Upper lobe of left lung (tissue), 6 donors: ENCODE measurements at regions not wholly inside any gene's neighbourhood (a gene's known extent, or its start where the extent isn't known, plus 50 kb on each side); places are given as distances from the start of the nearest gene placed in this dataset.

Source experiments
- ATAC-seq, 2 donors: fragments of 200-7000 bp; cut with Tn5 transposase; one replicate each; pipeline ENCODE4 v1.9.1; 2022; ENCODE audit warnings: mild to moderate bottlenecking in 2 of 2, moderate library complexity in 2 of 2; ENCODE audit not compliant: low FRiP score in 2 of 2
- DNase-seq, 2 donors: peaks; one replicate each; pipeline ENCODE4 v3.0.0-alpha.2; 2019 to 2020
- H3K27ac ChIP-seq, 4 donors: fragments of 200-600 bp; sonication (generic); one replicate each; pipeline ENCODE4 v1.5.1; 2016 to 2019
- H3K27me3 ChIP-seq, 4 donors: fragments of 200-600 bp; sonication (generic); one replicate each; pipeline ENCODE4 v1.5.1; 2017 to 2019
- H3K36me3 ChIP-seq, 4 donors: fragments of 200-600 bp; sonication (generic); one replicate each; pipeline ENCODE4 v1.5.1; 2016 to 2019
- H3K4me1 ChIP-seq, 4 donors: fragments of 200-600 bp; sonication (generic); one replicate each; pipeline ENCODE4 v1.5.1; 2018 to 2019
- H3K4me3 ChIP-seq, 4 donors: fragments of 200-600 bp; sonication (generic); one replicate each; pipeline ENCODE4 v1.5.1; 2017 to 2019; ENCODE audit warnings: mild to moderate bottlenecking in 2 of 4, moderate library complexity in 1 of 4
- H3K9me3 ChIP-seq, 4 donors: fragments of 200-600 bp; sonication (generic); one replicate each; pipeline ENCODE4 v1.5.1; 2018 to 2019
- EP300 ChIP-seq, 4 donors: sonication (generic); formaldehyde crosslinking; IDR thresholded peaks; one replicate each; pipeline ENCODE4 v1.5.1; 2017; ENCODE audit warnings: antibody characterized with exemption in 4 of 4, control low read depth in 2 of 4
- POLR2A ChIP-seq, 4 donors: fragments of 450-650 bp; IDR thresholded peaks; one replicate each; pipeline ENCODE4 v1.5.1; 2016 to 2017; ENCODE audit warnings: antibody characterized with exemption in 4 of 4, mild to moderate bottlenecking in 2 of 4
- POLR2AphosphoS5 ChIP-seq, 2 donors: sonication (generic); formaldehyde crosslinking; IDR thresholded peaks; one replicate each; pipeline ENCODE4 v1.5.1; 2017; ENCODE audit warnings: antibody characterized with exemption in 2 of 2
- WGBS, 2 donors: methylation state at CpG; one replicate each; pipeline ENCODE4 v1.1.5; 2017 to 2018; 5-methylcytosine and 5-hydroxymethylcytosine counted together
- TF ChIP-seq, protein P1 (sequence below), 6 experiments: fragments of 450-650 bp in 4 of 6; fragments of 200-600 bp in 2 of 6; sonication (generic) in 2 of 6; IDR thresholded peaks; one replicate each; pipeline ENCODE4 v1.5.1; 2016 to 2019; ENCODE audit warnings: antibody characterized with exemption in 6 of 6
- donor health status: DM: no; HTN: no; CAD: no; lungs with moderate emphysema.
- donor health status: DM: no; HTN: yes; CAD: no; lungs with severe emphysema.

DNA sequence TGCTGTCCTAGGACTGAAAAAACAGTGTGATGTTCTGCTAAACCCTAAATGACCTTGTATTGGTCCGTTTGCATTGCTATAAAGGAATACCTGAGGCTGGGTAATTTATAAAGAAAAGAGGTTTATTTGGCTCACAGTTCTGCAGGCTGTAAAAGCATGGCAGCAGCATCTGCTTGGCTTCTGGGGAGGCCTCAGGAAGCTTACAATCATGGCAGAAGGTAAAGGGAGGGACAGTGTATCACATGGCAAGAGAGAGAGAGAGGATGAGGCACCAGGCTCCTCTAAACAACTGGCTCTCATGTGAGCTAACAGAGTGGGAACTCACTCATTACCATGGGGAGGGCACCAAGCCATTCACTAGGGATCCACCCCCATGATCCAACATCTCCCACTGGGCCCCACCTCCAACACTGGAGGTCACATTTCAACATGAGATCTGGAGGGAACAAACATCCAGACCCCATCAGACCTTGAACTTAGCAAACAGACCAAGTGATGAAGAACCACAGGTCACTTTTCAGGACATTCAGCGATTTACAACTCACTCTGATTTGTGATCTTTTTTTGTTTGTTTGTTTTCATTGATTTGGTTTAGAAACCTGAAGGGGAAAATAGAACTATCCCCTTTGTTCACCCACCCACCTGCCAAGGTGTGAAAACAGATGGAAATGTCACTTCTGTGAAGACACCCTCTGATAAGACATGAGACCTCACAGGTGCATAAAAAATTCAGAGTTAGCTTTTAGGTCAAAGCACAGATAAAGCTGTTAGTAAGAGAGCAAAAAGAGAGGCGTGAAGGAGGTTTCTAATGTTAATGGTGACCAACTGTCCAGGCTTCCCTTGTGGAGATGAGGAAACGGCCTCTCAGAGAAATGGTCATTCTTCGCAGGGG, 104.2 kb upstream of the RALGPS2 start:
- Histone ChIP-seq H3K27ac (no peak overlapping the region), H3K4me3 (no peak overlapping the region), H3K27me3 (no peaks in the 10 kb centered on the region), H3K4me1 (no peaks in the 10 kb centered on the region), H3K9me3 (no peaks in the 10 kb centered on the region), H3K36me3 (no peaks in the 10 kb centered on the region)
- no peak for ATAC-seq
- TF ChIP-seq POLR2AphosphoS5 (IDR thresholded peaks at IDR 0.05) (no peak), POLR2A (IDR thresholded peaks at IDR 0.05) (no peak), EP300 (IDR thresholded peaks at IDR 0.05) (no peak)
- TF ChIP-seq, protein P1, sequence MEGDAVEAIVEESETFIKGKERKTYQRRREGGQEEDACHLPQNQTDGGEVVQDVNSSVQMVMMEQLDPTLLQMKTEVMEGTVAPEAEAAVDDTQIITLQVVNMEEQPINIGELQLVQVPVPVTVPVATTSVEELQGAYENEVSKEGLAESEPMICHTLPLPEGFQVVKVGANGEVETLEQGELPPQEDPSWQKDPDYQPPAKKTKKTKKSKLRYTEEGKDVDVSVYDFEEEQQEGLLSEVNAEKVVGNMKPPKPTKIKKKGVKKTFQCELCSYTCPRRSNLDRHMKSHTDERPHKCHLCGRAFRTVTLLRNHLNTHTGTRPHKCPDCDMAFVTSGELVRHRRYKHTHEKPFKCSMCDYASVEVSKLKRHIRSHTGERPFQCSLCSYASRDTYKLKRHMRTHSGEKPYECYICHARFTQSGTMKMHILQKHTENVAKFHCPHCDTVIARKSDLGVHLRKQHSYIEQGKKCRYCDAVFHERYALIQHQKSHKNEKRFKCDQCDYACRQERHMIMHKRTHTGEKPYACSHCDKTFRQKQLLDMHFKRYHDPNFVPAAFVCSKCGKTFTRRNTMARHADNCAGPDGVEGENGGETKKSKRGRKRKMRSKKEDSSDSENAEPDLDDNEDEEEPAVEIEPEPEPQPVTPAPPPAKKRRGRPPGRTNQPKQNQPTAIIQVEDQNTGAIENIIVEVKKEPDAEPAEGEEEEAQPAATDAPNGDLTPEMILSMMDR (IDR thresholded peaks at IDR 0.05) = no peak
- DNase-seq = no peak
- WGBS, 2 donors = 81 to 86% methylated on average over 5 of the region's 5 CpGs

DNA sequence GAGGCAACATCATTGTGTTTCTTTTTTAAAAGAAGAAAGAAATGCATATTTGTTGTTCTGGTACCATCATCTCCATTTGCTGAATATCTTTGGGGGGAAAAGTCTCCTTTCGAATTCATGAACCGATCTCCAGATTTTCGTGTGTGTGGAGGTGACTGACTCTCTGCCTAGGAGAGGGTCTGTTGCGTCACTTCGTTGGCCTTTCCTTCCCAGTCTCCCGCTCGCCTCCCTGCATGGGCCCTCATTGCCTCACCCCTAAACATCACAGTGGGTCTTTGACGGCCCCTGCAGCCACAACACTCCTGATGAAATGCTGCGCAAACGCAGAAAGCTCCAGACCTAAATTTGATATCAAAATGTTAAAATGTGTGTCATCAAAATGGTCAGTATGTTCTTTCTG, 103.2 kb upstream of the RALGPS2 start:
- Histone ChIP-seq H3K27ac (no peak overlapping the region), H3K27me3 (no peaks in the 10 kb centered on the region), H3K9me3 (no peaks in the 10 kb centered on the region), H3K36me3 (no peaks in the 10 kb centered on the region), H3K4me3 (no peak overlapping the region), H3K4me1 (no peaks in the 10 kb centered on the region)
- DNase-seq (no peak), ATAC-seq (no peak)
- WGBS, 2 donors = 90 to 94% methylated on average over 10 of the region's 10 CpGs
- no peak for TF ChIP-seq EP300 (IDR thresholded peaks at IDR 0.05)
- no peak for TF ChIP-seq POLR2A (IDR thresholded peaks at IDR 0.05)
- TF ChIP-seq, protein P1 (IDR thresholded peaks at IDR 0.05) = no peak
- no peak for TF ChIP-seq POLR2AphosphoS5 (IDR thresholded peaks at IDR 0.05)

DNA sequence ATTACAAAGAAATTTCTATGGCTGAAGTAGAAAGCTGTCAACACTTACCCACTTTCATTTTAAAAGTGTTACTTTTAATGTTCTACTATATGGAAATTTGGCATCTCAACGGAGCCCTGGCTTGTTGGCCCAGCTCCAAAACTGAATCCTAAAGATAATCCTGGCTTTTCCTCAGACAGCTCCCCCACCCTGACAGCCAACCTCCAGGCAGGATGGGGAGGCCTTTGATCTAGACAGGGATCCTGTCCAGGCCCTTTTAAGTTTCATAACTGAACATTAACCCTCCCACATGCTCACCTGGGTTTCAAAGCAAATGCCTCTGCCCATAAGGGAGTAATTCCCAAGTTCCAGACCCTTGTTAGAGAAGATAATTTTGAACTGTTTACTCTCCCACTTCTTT, 99.3 kb upstream of the RALGPS2 start:
- 36 to 53% methylated on average over 1 of the region's 1 CpG for WGBS, 2 donors
- Histone ChIP-seq H3K4me3 (no peak overlapping the region), H3K9me3 (no peaks in the 10 kb centered on the region), H3K4me1 (no peaks in the 10 kb centered on the region), H3K36me3 (no peaks in the 10 kb centered on the region), H3K27me3 (no peaks in the 10 kb centered on the region), H3K27ac (no peak overlapping the region)
- TF ChIP-seq POLR2AphosphoS5 (IDR thresholded peaks at IDR 0.05) (no peak), EP300 (IDR thresholded peaks at IDR 0.05) (no peak), POLR2A (IDR thresholded peaks at IDR 0.05) (no peak)
- TF ChIP-seq, protein P1 (IDR thresholded peaks at IDR 0.05) = no peak
- DNase-seq (no peak), ATAC-seq (no peak)

DNA sequence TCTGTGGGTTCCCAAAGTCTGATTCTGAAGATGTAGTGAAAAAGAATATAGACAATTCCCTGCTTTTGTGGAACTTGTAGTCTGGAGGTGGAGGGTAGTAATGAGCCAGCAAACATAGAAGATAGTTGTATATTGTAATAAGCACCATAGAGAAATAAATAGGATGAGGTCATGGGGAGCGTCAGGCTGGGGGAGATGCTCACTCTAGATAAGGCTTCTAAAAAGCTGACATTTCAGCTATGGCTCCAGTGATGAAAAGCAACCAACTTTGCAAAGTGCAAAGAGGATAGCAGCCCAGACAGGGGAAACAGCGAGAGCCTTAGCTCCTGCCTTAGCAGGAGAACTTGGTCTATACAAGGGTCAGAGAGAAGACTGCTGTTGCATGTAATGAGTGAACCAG, 98.0 kb upstream of the RALGPS2 start:
- H3K4me1 ChIP-seq = no peaks in the 10 kb centered on the region
- no peaks in the 10 kb centered on the region for H3K9me3 ChIP-seq
- no peak overlapping the region for H3K4me3 ChIP-seq
- H3K27me3 ChIP-seq = no peaks in the 10 kb centered on the region
- peak in 1 of 2 donors; percentile 10 for ATAC-seq
- WGBS, 2 donors = 84 to 89% methylated on average over 2 of the region's 2 CpGs
- no peak overlapping the region for H3K27ac ChIP-seq
- no peak for TF ChIP-seq POLR2A (IDR thresholded peaks at IDR 0.05)
- no peak for TF ChIP-seq EP300 (IDR thresholded peaks at IDR 0.05)
- TF ChIP-seq, protein P1 (IDR thresholded peaks at IDR 0.05) = no peak
- no peak for TF ChIP-seq POLR2AphosphoS5 (IDR thresholded peaks at IDR 0.05)
- no peak for DNase-seq
- no peaks in the 10 kb centered on the region for H3K36me3 ChIP-seq
